ENCODE measurements at regions not wholly inside any gene's neighbourhood (a gene's known extent, or its start where the extent isn't known, plus 50 kb on each side); places are given as distances from the start of the nearest gene placed in this dataset.

DNA sequence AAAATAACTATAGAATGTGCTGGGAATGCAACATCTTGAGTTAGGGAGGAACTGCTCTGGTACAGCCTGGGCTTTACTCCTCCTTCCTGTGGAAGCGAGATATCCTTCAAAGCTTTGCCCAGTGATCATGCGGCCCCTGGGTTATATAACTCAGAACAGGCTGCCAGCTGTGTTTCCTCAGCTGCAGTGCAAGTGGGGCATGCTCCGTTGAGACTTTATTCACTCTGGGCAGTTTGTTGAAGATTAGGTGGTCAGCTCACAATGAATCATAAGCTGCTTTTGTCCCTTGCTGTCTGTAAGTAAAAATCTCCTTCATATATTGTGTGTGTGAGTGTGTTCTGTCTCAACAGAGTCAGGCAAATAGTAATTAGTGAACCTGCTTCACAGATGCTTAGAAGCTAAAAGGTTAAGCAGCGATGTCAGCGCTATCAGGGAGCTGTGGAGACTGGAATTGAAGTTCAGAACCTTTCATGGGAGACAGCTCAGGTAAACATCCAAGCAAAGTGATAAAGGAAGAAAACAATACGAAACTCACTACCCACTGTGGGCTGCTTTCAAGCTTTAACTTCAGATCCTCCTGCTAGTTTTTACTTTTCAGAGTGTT lies 688.4 kb downstream of the HTR1B start:
- Histone ChIP-seq H3K27me3 (ENCODE audit: insufficient read depth, low read length, poor library complexity, severe bottlenecking) (no peaks in the 10 kb centered on the region), H3K4me1 (ENCODE audit: insufficient read depth, low read length, poor library complexity, severe bottlenecking) (no peaks in the 10 kb centered on the region), H3K9me2 (replicated peaks; ENCODE audit: low read depth, low read length) (no peaks in the 10 kb centered on the region), H3K9ac (ENCODE audit: low read depth, low read length, poor library complexity, severe bottlenecking) (no peak overlapping the region), H3K9me3 (ENCODE audit: insufficient read depth, low read depth, low read length) (no peaks in the 10 kb centered on the region), H3K79me2 (ENCODE audit: insufficient read depth, low read length) (no peaks in the 10 kb centered on the region), H3K36me3 (ENCODE audit: insufficient read depth, low read length) (no peaks in the 10 kb centered on the region), H2AFZ (ENCODE audit: low read length) (no peak overlapping the region), H3K4me3 (ENCODE audit: low read length, poor library complexity, severe bottlenecking) (no peak overlapping the region), H3K4me2 (ENCODE audit: low read depth, low read length, poor library complexity, severe bottlenecking) (no peak overlapping the region), H4K20me1 (ENCODE audit: insufficient read depth, low read length, poor library complexity, severe bottlenecking) (no peaks in the 10 kb centered on the region), H3F3A (ENCODE audit: low read depth) (no peaks in the 10 kb centered on the region)
- TF ChIP-seq, protein P1, sequence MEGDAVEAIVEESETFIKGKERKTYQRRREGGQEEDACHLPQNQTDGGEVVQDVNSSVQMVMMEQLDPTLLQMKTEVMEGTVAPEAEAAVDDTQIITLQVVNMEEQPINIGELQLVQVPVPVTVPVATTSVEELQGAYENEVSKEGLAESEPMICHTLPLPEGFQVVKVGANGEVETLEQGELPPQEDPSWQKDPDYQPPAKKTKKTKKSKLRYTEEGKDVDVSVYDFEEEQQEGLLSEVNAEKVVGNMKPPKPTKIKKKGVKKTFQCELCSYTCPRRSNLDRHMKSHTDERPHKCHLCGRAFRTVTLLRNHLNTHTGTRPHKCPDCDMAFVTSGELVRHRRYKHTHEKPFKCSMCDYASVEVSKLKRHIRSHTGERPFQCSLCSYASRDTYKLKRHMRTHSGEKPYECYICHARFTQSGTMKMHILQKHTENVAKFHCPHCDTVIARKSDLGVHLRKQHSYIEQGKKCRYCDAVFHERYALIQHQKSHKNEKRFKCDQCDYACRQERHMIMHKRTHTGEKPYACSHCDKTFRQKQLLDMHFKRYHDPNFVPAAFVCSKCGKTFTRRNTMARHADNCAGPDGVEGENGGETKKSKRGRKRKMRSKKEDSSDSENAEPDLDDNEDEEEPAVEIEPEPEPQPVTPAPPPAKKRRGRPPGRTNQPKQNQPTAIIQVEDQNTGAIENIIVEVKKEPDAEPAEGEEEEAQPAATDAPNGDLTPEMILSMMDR (conservative IDR thresholded peaks at IDR 0.05; ENCODE audit: low read length), result no peak
- no peak for TF ChIP-seq EZH2phosphoT487 (IDR thresholded peaks at IDR 0.05; ENCODE audit: borderline replicate concordance)

DNA sequence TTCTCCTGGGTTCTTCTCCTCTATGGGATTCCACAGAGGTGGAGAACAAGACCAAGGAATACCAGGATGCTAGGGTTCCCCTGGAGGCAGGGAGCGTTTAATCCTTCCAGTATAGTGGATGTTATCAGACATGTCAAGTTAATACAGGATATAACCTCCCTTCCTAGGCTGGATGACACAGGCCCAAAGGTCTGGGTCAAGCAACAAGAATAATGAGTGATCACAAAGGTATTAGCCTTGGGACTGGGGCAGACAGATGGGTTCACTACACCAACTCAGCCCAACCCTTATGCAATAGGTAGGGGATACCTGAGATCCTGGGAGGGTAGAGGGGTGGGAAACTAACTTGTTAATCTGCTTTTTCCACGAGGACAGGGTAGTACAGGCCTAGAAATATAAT lies 690.3 kb downstream of the HTR1B start:
- Histone ChIP-seq H3K9me3 (ENCODE audit: insufficient read depth, low read depth, low read length) (no peaks in the 10 kb centered on the region), H3K4me2 (ENCODE audit: low read depth, low read length, poor library complexity, severe bottlenecking) (no peak overlapping the region), H3K9ac (ENCODE audit: low read depth, low read length, poor library complexity, severe bottlenecking) (no peak overlapping the region), H3K36me3 (ENCODE audit: insufficient read depth, low read length) (no peaks in the 10 kb centered on the region), H2AFZ (ENCODE audit: low read length) (no peak overlapping the region), H4K20me1 (ENCODE audit: insufficient read depth, low read length, poor library complexity, severe bottlenecking) (no peaks in the 10 kb centered on the region), H3K4me1 (ENCODE audit: insufficient read depth, low read length, poor library complexity, severe bottlenecking) (no peaks in the 10 kb centered on the region), H3F3A (ENCODE audit: low read depth) (no peaks in the 10 kb centered on the region), H3K27me3 (ENCODE audit: insufficient read depth, low read length, poor library complexity, severe bottlenecking) (no peaks in the 10 kb centered on the region), H3K4me3 (ENCODE audit: low read length, poor library complexity, severe bottlenecking) (no peak overlapping the region), H3K9me2 (replicated peaks; ENCODE audit: low read depth, low read length) (no peaks in the 10 kb centered on the region), H3K79me2 (ENCODE audit: insufficient read depth, low read length) (no peaks in the 10 kb centered on the region)
- TF ChIP-seq, protein P1 (conservative IDR thresholded peaks at IDR 0.05; ENCODE audit: low read length), result no peak
- no peak for TF ChIP-seq EZH2phosphoT487 (IDR thresholded peaks at IDR 0.05; ENCODE audit: borderline replicate concordance)

DNA sequence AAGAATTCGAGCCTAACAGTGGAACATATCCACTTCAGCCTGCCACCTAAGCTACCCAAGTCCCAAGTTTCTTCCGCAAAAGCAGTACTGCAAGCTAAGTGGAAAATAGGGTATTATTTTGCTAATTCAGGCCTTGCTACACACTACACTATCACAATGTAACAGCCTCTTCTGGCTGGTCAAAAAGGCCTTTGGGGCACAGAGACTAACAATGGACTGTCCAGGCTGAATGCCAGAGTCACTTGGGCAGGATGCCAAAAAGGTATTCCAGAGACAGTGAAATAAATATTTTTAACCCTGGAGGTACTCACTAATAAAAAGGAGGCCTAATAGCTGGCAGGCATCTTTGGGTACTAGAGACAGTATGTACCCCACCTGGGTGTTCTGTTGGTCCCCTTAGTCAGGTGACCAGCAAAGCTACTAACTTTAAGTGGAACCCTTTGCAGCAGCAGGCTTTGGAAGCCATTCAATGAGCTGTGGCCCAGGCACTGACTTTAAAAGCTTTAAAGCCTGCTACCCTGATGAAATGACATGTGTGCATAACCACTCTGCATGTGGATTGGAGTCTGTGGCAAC lies 692.1 kb downstream of the HTR1B start:
- Histone ChIP-seq H3K27me3 (ENCODE audit: insufficient read depth, low read length, poor library complexity, severe bottlenecking) (no peaks in the 10 kb centered on the region), H2AFZ (ENCODE audit: low read length) (no peak overlapping the region), H4K20me1 (ENCODE audit: insufficient read depth, low read length, poor library complexity, severe bottlenecking) (no peaks in the 10 kb centered on the region), H3K4me1 (ENCODE audit: insufficient read depth, low read length, poor library complexity, severe bottlenecking) (no peaks in the 10 kb centered on the region), H3K36me3 (ENCODE audit: insufficient read depth, low read length) (no peaks in the 10 kb centered on the region), H3K4me2 (ENCODE audit: low read depth, low read length, poor library complexity, severe bottlenecking) (no peak overlapping the region), H3K79me2 (ENCODE audit: insufficient read depth, low read length) (no peaks in the 10 kb centered on the region), H3K4me3 (ENCODE audit: low read length, poor library complexity, severe bottlenecking) (no peak overlapping the region), H3F3A (ENCODE audit: low read depth) (no peaks in the 10 kb centered on the region), H3K9me3 (ENCODE audit: insufficient read depth, low read depth, low read length) (no peaks in the 10 kb centered on the region), H3K9ac (ENCODE audit: low read depth, low read length, poor library complexity, severe bottlenecking) (no peak overlapping the region), H3K9me2 (replicated peaks; ENCODE audit: low read depth, low read length) (no peaks in the 10 kb centered on the region)
- TF ChIP-seq, protein P1 (conservative IDR thresholded peaks at IDR 0.05; ENCODE audit: low read length), result no peak
- TF ChIP-seq EZH2phosphoT487 (IDR thresholded peaks at IDR 0.05; ENCODE audit: borderline replicate concordance), result no peak
